ENCODE measurements at regions not wholly inside any gene's neighbourhood (a gene's known extent, or its start where the extent isn't known, plus 50 kb on each side); places are given as distances from the start of the nearest gene placed in this dataset.

DNA sequence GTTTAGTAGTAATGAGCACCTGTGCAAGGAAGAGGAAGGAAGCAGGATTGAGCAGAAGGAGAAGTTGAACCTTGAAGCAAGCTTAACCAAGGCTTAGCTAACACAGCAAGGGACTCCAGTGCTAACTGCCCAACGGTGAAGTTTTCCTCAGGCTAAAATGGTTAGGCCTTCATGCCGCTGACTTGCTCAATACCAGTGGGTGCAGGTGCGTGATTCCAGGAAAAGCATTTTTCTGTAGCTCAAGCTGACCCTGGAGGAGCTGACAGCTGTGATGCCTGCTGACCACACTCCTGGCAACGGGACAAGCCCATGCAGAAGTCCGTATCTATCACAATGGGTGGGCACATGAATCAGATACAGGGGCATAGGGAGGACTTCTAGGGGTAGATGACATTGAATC, 76.5 kb upstream of the FGGY start:
- no peak overlapping the region for H3K27ac ChIP-seq (ENCODE audit: low read depth, low read length)
- H3K4me1 ChIP-seq (ENCODE audit: control insufficient read depth, insufficient read depth, low read length), result no peaks in the 10 kb centered on the region
- no peaks in the 10 kb centered on the region for H3K36me3 ChIP-seq (ENCODE audit: control insufficient read depth, insufficient read depth, low read length)
- H3K9ac ChIP-seq (ENCODE audit: low read length), result no peak overlapping the region
- no peak overlapping the region for H3K4me3 ChIP-seq (ENCODE audit: low read length)
- H3K27me3 ChIP-seq (ENCODE audit: control insufficient read depth, insufficient read depth, low read length), result no peaks in the 10 kb centered on the region

GRCh38 chr1:59223198-59223597, 73.7 kb upstream of the FGGY start:
- Histone ChIP-seq H3K27ac (ENCODE audit: low read depth, low read length) (no peak overlapping the region), H3K4me1 (ENCODE audit: control insufficient read depth, insufficient read depth, low read length) (no peaks in the 10 kb centered on the region), H3K36me3 (ENCODE audit: control insufficient read depth, insufficient read depth, low read length) (no peaks in the 10 kb centered on the region), H3K4me3 (ENCODE audit: low read length) (no peak overlapping the region), H3K9ac (ENCODE audit: low read length) (no peak overlapping the region), H3K27me3 (ENCODE audit: control insufficient read depth, insufficient read depth, low read length) (no peaks in the 10 kb centered on the region)

GRCh38 chr1:59223989-59224634, 72.8 kb upstream of the FGGY start:
- H3K27ac ChIP-seq (ENCODE audit: low read depth, low read length), result no peak overlapping the region
- H3K36me3 ChIP-seq (ENCODE audit: control insufficient read depth, insufficient read depth, low read length), result no peaks in the 10 kb centered on the region
- no peaks in the 10 kb centered on the region for H3K27me3 ChIP-seq (ENCODE audit: control insufficient read depth, insufficient read depth, low read length)
- no peaks in the 10 kb centered on the region for H3K4me1 ChIP-seq (ENCODE audit: control insufficient read depth, insufficient read depth, low read length)
- no peak overlapping the region for H3K9ac ChIP-seq (ENCODE audit: low read length)
- no peak overlapping the region for H3K4me3 ChIP-seq (ENCODE audit: low read length)

GRCh38 chr1:59225594-59226316, 71.1 kb upstream of the FGGY start:
- Histone ChIP-seq H3K36me3 (ENCODE audit: control insufficient read depth, insufficient read depth, low read length) (no peaks in the 10 kb centered on the region), H3K9ac (ENCODE audit: low read length) (no peak overlapping the region), H3K27me3 (ENCODE audit: control insufficient read depth, insufficient read depth, low read length) (no peaks in the 10 kb centered on the region), H3K4me1 (ENCODE audit: control insufficient read depth, insufficient read depth, low read length) (no peaks in the 10 kb centered on the region), H3K4me3 (ENCODE audit: low read length) (no peak overlapping the region), H3K27ac (ENCODE audit: low read depth, low read length) (no peak overlapping the region)

GRCh38 chr1:59229138-59229537, 67.8 kb upstream of the FGGY start:
- Histone ChIP-seq H3K27ac (ENCODE audit: low read depth, low read length) (no peak overlapping the region), H3K4me3 (ENCODE audit: low read length) (no peak overlapping the region), H3K4me1 (ENCODE audit: control insufficient read depth, insufficient read depth, low read length) (no peaks in the 10 kb centered on the region), H3K36me3 (ENCODE audit: control insufficient read depth, insufficient read depth, low read length) (no peaks in the 10 kb centered on the region), H3K27me3 (ENCODE audit: control insufficient read depth, insufficient read depth, low read length) (no peaks in the 10 kb centered on the region), H3K9ac (ENCODE audit: low read length) (no peak overlapping the region)

- Histone ChIP-seq H3K27ac (ENCODE audit: low read depth, low read length) (no peak overlapping the region), H3K4me3 (ENCODE audit: low read length) (no peak overlapping the region), H3K4me1 (ENCODE audit: control insufficient read depth, insufficient read depth, low read length) (no peaks in the 10 kb centered on the region), H3K9ac (ENCODE audit: low read length) (no peak overlapping the region), H3K36me3 (ENCODE audit: control insufficient read depth, insufficient read depth, low read length) (no peaks in the 10 kb centered on the region), H3K27me3 (ENCODE audit: control insufficient read depth, insufficient read depth, low read length) (no peaks in the 10 kb centered on the region)
These were observed 66.3 kb upstream of the FGGY start for GRCh38 chr1:59230622-59231021.

- Histone ChIP-seq H3K27me3 (ENCODE audit: control insufficient read depth, insufficient read depth, low read length) (no peaks in the 10 kb centered on the region), H3K36me3 (ENCODE audit: control insufficient read depth, insufficient read depth, low read length) (no peaks in the 10 kb centered on the region), H3K9ac (ENCODE audit: low read length) (no peak overlapping the region), H3K27ac (ENCODE audit: low read depth, low read length) (no peak overlapping the region), H3K4me3 (ENCODE audit: low read length) (no peak overlapping the region), H3K4me1 (ENCODE audit: control insufficient read depth, insufficient read depth, low read length) (no peaks in the 10 kb centered on the region)
These were observed 64.7 kb upstream of the FGGY start for GRCh38 chr1:59232216-59232615.

DNA sequence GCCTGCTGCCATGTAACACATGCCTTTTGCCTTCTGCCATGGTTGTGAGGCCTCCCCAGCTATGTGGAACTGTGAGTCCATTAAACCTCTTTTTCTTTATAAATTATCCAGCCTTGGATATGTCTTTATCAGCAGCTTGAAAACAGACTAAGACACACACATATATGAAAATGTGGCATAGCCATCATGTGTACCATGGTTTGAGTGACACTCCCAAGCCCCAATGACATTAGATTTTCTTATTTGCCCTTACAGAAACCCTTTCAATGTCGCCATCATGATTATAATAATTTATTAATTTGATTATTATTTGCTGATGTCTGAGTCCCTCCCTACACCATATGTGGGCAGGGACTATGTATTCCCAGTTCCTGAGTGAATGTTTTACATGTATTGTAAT, 63.5 kb upstream of the FGGY start:
- no peaks in the 10 kb centered on the region for H3K27me3 ChIP-seq (ENCODE audit: control insufficient read depth, insufficient read depth, low read length)
- H3K27ac ChIP-seq (ENCODE audit: low read depth, low read length), result no peak overlapping the region
- H3K9ac ChIP-seq (ENCODE audit: low read length), result no peak overlapping the region
- H3K36me3 ChIP-seq (ENCODE audit: control insufficient read depth, insufficient read depth, low read length), result no peaks in the 10 kb centered on the region
- no peaks in the 10 kb centered on the region for H3K4me1 ChIP-seq (ENCODE audit: control insufficient read depth, insufficient read depth, low read length)
- H3K4me3 ChIP-seq (ENCODE audit: low read length), result no peak overlapping the region

GRCh38 chr1:59236721-59237545, 60.0 kb upstream of the FGGY start:
- no peaks in the 10 kb centered on the region for H3K27me3 ChIP-seq (ENCODE audit: control insufficient read depth, insufficient read depth, low read length)
- H3K27ac ChIP-seq (ENCODE audit: low read depth, low read length), result no peak overlapping the region

GRCh38 chr1:59237900-59238299, 59.0 kb upstream of the FGGY start:
- Histone ChIP-seq H3K4me3 (ENCODE audit: low read length) (no peak overlapping the region), H3K4me1 (ENCODE audit: control insufficient read depth, insufficient read depth, low read length) (no peaks in the 10 kb centered on the region), H3K27ac (ENCODE audit: low read depth, low read length) (no peak overlapping the region), H3K9ac (ENCODE audit: low read length) (no peak overlapping the region), H3K36me3 (ENCODE audit: control insufficient read depth, insufficient read depth, low read length) (no peaks in the 10 kb centered on the region), H3K27me3 (ENCODE audit: control insufficient read depth, insufficient read depth, low read length) (no peaks in the 10 kb centered on the region)

More at GRCh38 chr1:59236721-59237545, 60.0 kb upstream of the FGGY start:
- no peaks in the 10 kb centered on the region for H3K36me3 ChIP-seq (ENCODE audit: control insufficient read depth, insufficient read depth, low read length)
- H3K4me3 ChIP-seq (ENCODE audit: low read length), result no peak overlapping the region
- H3K4me1 ChIP-seq (ENCODE audit: control insufficient read depth, insufficient read depth, low read length), result no peaks in the 10 kb centered on the region
- no peak overlapping the region for H3K9ac ChIP-seq (ENCODE audit: low read length)

DNA sequence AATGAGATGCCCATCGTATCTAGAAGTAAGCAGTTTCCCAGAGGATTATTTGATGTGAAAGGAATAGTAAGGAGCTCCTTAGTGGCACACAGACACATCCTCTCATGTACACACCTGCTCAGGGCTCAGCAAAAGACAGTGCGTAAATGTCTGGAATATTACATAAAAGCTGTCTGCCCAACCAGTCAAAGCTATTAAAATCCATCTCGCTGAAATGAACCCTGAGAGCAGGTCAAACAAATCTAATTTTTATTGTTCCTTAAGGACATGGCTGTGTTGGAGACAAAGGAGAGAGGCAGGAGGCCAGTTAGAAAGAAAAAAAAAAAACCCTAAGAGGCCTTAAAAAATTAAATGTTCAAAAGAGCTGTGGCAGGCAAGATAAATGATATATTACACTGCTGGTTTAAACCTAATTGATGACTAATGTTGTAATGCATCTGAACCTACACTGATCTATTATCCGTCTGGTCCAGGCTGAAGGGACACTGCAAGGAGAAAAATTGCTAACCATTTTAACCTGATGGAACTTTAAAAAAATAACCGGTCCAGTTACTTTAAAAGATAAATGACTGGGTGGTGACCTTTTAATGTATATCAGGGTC, 58.5 kb upstream of the FGGY start:
- no peak overlapping the region for H3K4me3 ChIP-seq (ENCODE audit: low read length)
- H3K4me1 ChIP-seq (ENCODE audit: control insufficient read depth, insufficient read depth, low read length), result no peaks in the 10 kb centered on the region
- no peak overlapping the region for H3K27ac ChIP-seq (ENCODE audit: low read depth, low read length)
- H3K36me3 ChIP-seq (ENCODE audit: control insufficient read depth, insufficient read depth, low read length), result no peaks in the 10 kb centered on the region
- no peak overlapping the region for H3K9ac ChIP-seq (ENCODE audit: low read length)
- H3K27me3 ChIP-seq (ENCODE audit: control insufficient read depth, insufficient read depth, low read length), result no peaks in the 10 kb centered on the region

- no peaks in the 10 kb centered on the region for H3K36me3 ChIP-seq (ENCODE audit: control insufficient read depth, insufficient read depth, low read length)
- H3K27ac ChIP-seq (ENCODE audit: low read depth, low read length), result no peak overlapping the region
- H3K9ac ChIP-seq (ENCODE audit: low read length), result no peak overlapping the region
- H3K4me3 ChIP-seq (ENCODE audit: low read length), result no peak overlapping the region
- H3K27me3 ChIP-seq (ENCODE audit: control insufficient read depth, insufficient read depth, low read length), result no peaks in the 10 kb centered on the region
- no peaks in the 10 kb centered on the region for H3K4me1 ChIP-seq (ENCODE audit: control insufficient read depth, insufficient read depth, low read length)
These were observed 57.9 kb upstream of the FGGY start for GRCh38 chr1:59238993-59239392.
